GM12875 (cell line): ENCODE measurements at regions not wholly inside any gene's neighbourhood (a gene's known extent, or its start where the extent isn't known, plus 50 kb on each side); places are given as distances from the start of the nearest gene placed in this dataset.

Source experiments
- H3K4me3 ChIP-seq: one replicate; pipeline ENCODE4 v1.5.1; 2011; ENCODE audit warnings: low read depth, low read length, control low read depth
- CTCF ChIP-seq: IDR thresholded peaks from 2 replicates; pipeline ENCODE4 v1.5.1; 2011; ENCODE audit warnings: low read depth, mild to moderate bottlenecking, control low read depth, inconsistent platforms, low read length, moderate library complexity, borderline replicate concordance; ENCODE audit not compliant: insufficient read depth

GRCh38 chr4:20426028-20426427 is 174.3 kb downstream of the SLIT2 start:
- no peak for TF ChIP-seq CTCF
- no peak overlapping the region for H3K4me3 ChIP-seq

- no peak for TF ChIP-seq CTCF
- no peak overlapping the region for H3K4me3 ChIP-seq
Measured at GRCh38 chr4:20428436-20429160, 176.9 kb downstream of the SLIT2 start.

GRCh38 chr4:20430259-20430941 is 178.7 kb downstream of the SLIT2 start:
- no peak overlapping the region for H3K4me3 ChIP-seq
- no peak for TF ChIP-seq CTCF

- no peak overlapping the region for H3K4me3 ChIP-seq
- no peak for TF ChIP-seq CTCF
Measured at GRCh38 chr4:20431543-20431951, 179.8 kb downstream of the SLIT2 start.

- no peak for TF ChIP-seq CTCF
- no peak overlapping the region for H3K4me3 ChIP-seq
Measured at GRCh38 chr4:20432088-20432487, 180.4 kb downstream of the SLIT2 start.

- no peak for TF ChIP-seq CTCF
- H3K4me3 ChIP-seq = no peak overlapping the region
Measured at GRCh38 chr4:20433097-20433705, 181.5 kb downstream of the SLIT2 start.
